BLaER1 (cell line): ENCODE measurements at regions not wholly inside any gene's neighbourhood (a gene's known extent, or its start where the extent isn't known, plus 50 kb on each side); places are given as distances from the start of the nearest gene placed in this dataset.
"Not testable (repeated sequence)": the region's sequence is repeated elsewhere in the genome, so short reads cannot be mapped to it uniquely, and the experiment has no call there.

Experiments used
- H3K27ac ChIP-seq: shearing (Covaris generic); formaldehyde crosslinking; 2 replicates; pipeline ENCODE4 v1.8.1; 2022
- H3K27me3 ChIP-seq: shearing (Covaris generic); formaldehyde crosslinking; 2 replicates; pipeline ENCODE4 v1.8.1; 2022
- H3K36me3 ChIP-seq: shearing (Covaris generic); formaldehyde crosslinking; 2 replicates; pipeline ENCODE4 v1.8.1; 2022
- H3K4me1 ChIP-seq: shearing (Covaris generic); formaldehyde crosslinking; 2 replicates; pipeline ENCODE4 v1.8.1; 2022
- H3K4me2 ChIP-seq: shearing (Covaris generic); formaldehyde crosslinking; 2 replicates; pipeline ENCODE4 v1.8.1; 2022
- H3K4me3 ChIP-seq: shearing (Covaris generic); formaldehyde crosslinking; 2 replicates; pipeline ENCODE4 v1.8.1; 2022
- H3K9ac ChIP-seq: shearing (Covaris generic); formaldehyde crosslinking; 2 replicates; pipeline ENCODE4 v1.8.1; 2022
- H3K9me3 ChIP-seq: shearing (Covaris generic); formaldehyde crosslinking; 2 replicates; pipeline ENCODE4 v1.8.1; 2022
- H4K20me1 ChIP-seq: shearing (Covaris generic); formaldehyde crosslinking; 2 replicates; pipeline ENCODE4 v1.8.1; 2022
- Cebpa-rat ChIP-seq: shearing (Covaris generic); IDR thresholded peaks from 2 replicates; pipeline ENCODE4 v1.8.1; 2022

GRCh38 chr4:153890761-153891160 is 101.9 kb upstream of the SFRP2 start:
- no peaks in the 10 kb centered on the region for H3K36me3 ChIP-seq
- H4K20me1 ChIP-seq: no peaks in the 10 kb centered on the region
- H3K9ac ChIP-seq: no peak overlapping the region
- H3K27me3 ChIP-seq: no peaks in the 10 kb centered on the region
- no peak for TF ChIP-seq Cebpa-rat
- H3K4me3 ChIP-seq: no peak overlapping the region
- H3K4me1 ChIP-seq: no peaks in the 10 kb centered on the region
- no peak overlapping the region for H3K27ac ChIP-seq
- H3K9me3 ChIP-seq: no peaks in the 10 kb centered on the region
- no peak overlapping the region for H3K4me2 ChIP-seq

- no peak for TF ChIP-seq Cebpa-rat
- H3K4me3 ChIP-seq: no peak overlapping the region
- no peak overlapping the region for H3K4me2 ChIP-seq
- H4K20me1 ChIP-seq: no peaks in the 10 kb centered on the region
- H3K36me3 ChIP-seq: no peaks in the 10 kb centered on the region
- peaks cover 5% of the 10 kb centered on the region for H3K9me3 ChIP-seq
- no peaks in the 10 kb centered on the region for H3K4me1 ChIP-seq
- H3K9ac ChIP-seq: no peak overlapping the region
- no peak overlapping the region for H3K27ac ChIP-seq
- no peaks in the 10 kb centered on the region for H3K27me3 ChIP-seq
These were observed 98.3 kb upstream of the SFRP2 start for GRCh38 chr4:153887217-153887616.

GRCh38 chr4:153884325-153884724 is 95.4 kb upstream of the SFRP2 start:
- H3K4me3 ChIP-seq: no peak overlapping the region
- H3K36me3 ChIP-seq: no peaks in the 10 kb centered on the region
- no peak overlapping the region for H3K9ac ChIP-seq
- H3K9me3 ChIP-seq: peaks cover 34% of the 10 kb centered on the region
- H4K20me1 ChIP-seq: no peaks in the 10 kb centered on the region
- no peaks in the 10 kb centered on the region for H3K4me1 ChIP-seq
- H3K4me2 ChIP-seq: no peak overlapping the region
- TF ChIP-seq Cebpa-rat: no peak
- H3K27ac ChIP-seq: no peak overlapping the region
- no peaks in the 10 kb centered on the region for H3K27me3 ChIP-seq

GRCh38 chr4:153880983-153881382 is 92.1 kb upstream of the SFRP2 start:
- no peaks in the 10 kb centered on the region for H3K36me3 ChIP-seq
- no peaks in the 10 kb centered on the region for H4K20me1 ChIP-seq
- H3K4me3 ChIP-seq: no peak overlapping the region
- H3K4me2 ChIP-seq: no peak overlapping the region
- H3K27me3 ChIP-seq: no peaks in the 10 kb centered on the region
- peaks cover 41% of the 10 kb centered on the region for H3K9me3 ChIP-seq
- no peak overlapping the region for H3K27ac ChIP-seq
- no peaks in the 10 kb centered on the region for H3K4me1 ChIP-seq
- H3K9ac ChIP-seq: no peak overlapping the region
- TF ChIP-seq Cebpa-rat: no peak

- no peaks in the 10 kb centered on the region for H3K27me3 ChIP-seq
- no peak overlapping the region for H3K27ac ChIP-seq
- H4K20me1 ChIP-seq: no peaks in the 10 kb centered on the region
- no peak overlapping the region for H3K9ac ChIP-seq
- no peak for TF ChIP-seq Cebpa-rat
- peaks cover 41% of the 10 kb centered on the region for H3K9me3 ChIP-seq
- H3K4me1 ChIP-seq: no peaks in the 10 kb centered on the region
- no peaks in the 10 kb centered on the region for H3K36me3 ChIP-seq
- no peak overlapping the region for H3K4me2 ChIP-seq
- no peak overlapping the region for H3K4me3 ChIP-seq
These were observed 89.0 kb upstream of the SFRP2 start for GRCh38 chr4:153877898-153878297.

GRCh38 chr4:153873741-153874140 is 84.9 kb upstream of the SFRP2 start:
- no peak overlapping the region for H3K9ac ChIP-seq
- no peak for TF ChIP-seq Cebpa-rat
- H3K4me3 ChIP-seq: no peak overlapping the region
- no peaks in the 10 kb centered on the region for H3K27me3 ChIP-seq
- H3K27ac ChIP-seq: no peak overlapping the region
- H3K36me3 ChIP-seq: no peaks in the 10 kb centered on the region
- H4K20me1 ChIP-seq: no peaks in the 10 kb centered on the region
- no peaks in the 10 kb centered on the region for H3K4me1 ChIP-seq
- H3K4me2 ChIP-seq: no peak overlapping the region
- peaks cover 5% of the 10 kb centered on the region for H3K9me3 ChIP-seq

- H3K36me3 ChIP-seq: not testable (repeated sequence)
These were observed 77.9 kb upstream of the SFRP2 start for GRCh38 chr4:153866766-153867165.

GRCh38 chr4:153852501-153852900 is 63.6 kb upstream of the SFRP2 start:
- Histone ChIP-seq H3K9me3 (no peaks in the 10 kb centered on the region), H4K20me1 (no peaks in the 10 kb centered on the region), H3K27me3 (no peaks in the 10 kb centered on the region), H3K4me1 (no peaks in the 10 kb centered on the region), H3K36me3 (no peaks in the 10 kb centered on the region), H3K4me2 (no peak overlapping the region), H3K4me3 (no peak overlapping the region), H3K9ac (no peak overlapping the region), H3K27ac (no peak overlapping the region)
- TF ChIP-seq Cebpa-rat: no peak

More at GRCh38 chr4:153866766-153867165, 77.9 kb upstream of the SFRP2 start:
- peaks cover 58% of the 10 kb centered on the region for H3K9me3 ChIP-seq
- not testable (repeated sequence) for H4K20me1 ChIP-seq, H3K4me2 ChIP-seq, H3K27ac ChIP-seq, H3K9ac ChIP-seq, H3K4me3 ChIP-seq, H3K27me3 ChIP-seq, H3K4me1 ChIP-seq

GRCh38 chr4:153850533-153851280 is 61.8 kb upstream of the SFRP2 start:
- Histone ChIP-seq H3K36me3 (no peaks in the 10 kb centered on the region), H4K20me1 (no peaks in the 10 kb centered on the region), H3K27ac (no peak overlapping the region), H3K9me3 (no peaks in the 10 kb centered on the region), H3K4me2 (no peak overlapping the region), H3K4me1 (no peaks in the 10 kb centered on the region), H3K27me3 (no peaks in the 10 kb centered on the region), H3K9ac (no peak overlapping the region), H3K4me3 (no peak overlapping the region)
- no peak for TF ChIP-seq Cebpa-rat

GRCh38 chr4:153844144-153844543 is 55.3 kb upstream of the SFRP2 start:
- no peak overlapping the region for H3K27ac ChIP-seq
- no peak overlapping the region for H3K4me3 ChIP-seq
- TF ChIP-seq Cebpa-rat: no peak
- H3K36me3 ChIP-seq: no peaks in the 10 kb centered on the region
- no peaks in the 10 kb centered on the region for H4K20me1 ChIP-seq
- no peaks in the 10 kb centered on the region for H3K4me1 ChIP-seq
- no peak overlapping the region for H3K9ac ChIP-seq
- H3K27me3 ChIP-seq: no peaks in the 10 kb centered on the region
- no peak overlapping the region for H3K4me2 ChIP-seq
- no peaks in the 10 kb centered on the region; the same call in 1 of the 2 replicates for H3K9me3 ChIP-seq
